C4-2B (cell line): ENCODE measurements at regions not wholly inside any gene's neighbourhood (a gene's known extent, or its start where the extent isn't known, plus 50 kb on each side); places are given as distances from the start of the nearest gene placed in this dataset.

Experiments
- CTCF ChIP-seq: fragments of 450-650 bp; conservative IDR thresholded peaks from 2 replicates; pipeline ENCODE4 v1.5.1; 2017; ENCODE audit warnings: mild to moderate bottlenecking
- ZFX ChIP-seq: fragments of 450-650 bp; IDR thresholded peaks from 2 replicates; pipeline ENCODE4 v1.6.1; 2017

- no peak for TF ChIP-seq CTCF
- TF ChIP-seq ZFX = no peak
Observed at GRCh38 chr5:168019143-168019542, 272.3 kb upstream of the WWC1 start.
